OCI-LY1 (cell line): ENCODE measurements at regions not wholly inside any gene's neighbourhood (a gene's known extent, or its start where the extent isn't known, plus 50 kb on each side); places are given as distances from the start of the nearest gene placed in this dataset.

ENCODE experiments used
- H2AFZ ChIP-seq: fragments of 200-600 bp; sonication (generic), shearing (Covaris generic); 2 replicates; pipeline ENCODE4 v1.6.0; 2014; ENCODE audit warnings: antibody characterized with exemption, mild to moderate bottlenecking, low read length
- H3F3A ChIP-seq: fragments of 200-600 bp; sonication (generic), shearing (Covaris generic); 2 replicates; pipeline ENCODE4 v1.6.0; 2014; ENCODE audit warnings: mild to moderate bottlenecking, antibody characterized with exemption, low read length, moderate library complexity; ENCODE audit not compliant: insufficient read depth
- H3K27ac ChIP-seq: fragments of 200-600 bp; sonication (generic); 2 replicates; pipeline ENCODE4 v1.5.1; 2014; ENCODE audit warnings: low read length, mixed run types, mild to moderate bottlenecking, low read depth; ENCODE audit not compliant: poor library complexity, severe bottlenecking
- H3K27me3 ChIP-seq: fragments of 200-600 bp; sonication (generic); 2 replicates; pipeline ENCODE4 v1.6.0; 2014; ENCODE audit warnings: antibody characterized with exemption, mild to moderate bottlenecking, low read length, moderate library complexity; ENCODE audit not compliant: insufficient read depth
- H3K36me3 ChIP-seq: fragments of 200-600 bp; sonication (generic); 2 replicates; pipeline ENCODE4 v1.6.1; 2014; ENCODE audit warnings: mild to moderate bottlenecking, antibody characterized with exemption, low read length, moderate library complexity, mixed read lengths; ENCODE audit not compliant: insufficient read depth
- H3K4me1 ChIP-seq: fragments of 200-600 bp; sonication (generic); 2 replicates; pipeline ENCODE4 v1.5.1; 2014; ENCODE audit warnings: mild to moderate bottlenecking, low read length, moderate library complexity; ENCODE audit not compliant: insufficient read depth, severe bottlenecking
- H3K4me2 ChIP-seq: fragments of 200-600 bp; sonication (generic), shearing (Covaris generic); 2 replicates; pipeline ENCODE4 v1.6.1; 2014; ENCODE audit warnings: low read length
- H3K4me3 ChIP-seq: fragments of 200-600 bp; sonication (generic); 2 replicates; pipeline ENCODE4 v1.5.1; 2014; ENCODE audit warnings: low read length, low read depth, mild to moderate bottlenecking, mixed read lengths; ENCODE audit not compliant: poor library complexity, severe bottlenecking
- H3K79me2 ChIP-seq: fragments of 200-600 bp; shearing (Covaris generic); 2 replicates; pipeline ENCODE4 v1.6.1; 2016; ENCODE audit warnings: mixed run types, low read length, mixed read lengths; ENCODE audit not compliant: insufficient read depth
- H3K9ac ChIP-seq: fragments of 200-600 bp; sonication (generic), shearing (Covaris generic); 2 replicates; pipeline ENCODE4 v1.6.1; 2014; ENCODE audit warnings: mild to moderate bottlenecking, low read length, mixed read lengths
- H3K9me2 ChIP-seq: fragments of 200-600 bp; sonication (generic), shearing (Covaris generic); 2 replicates; pipeline ENCODE4 v1.6.1; 2014; ENCODE audit warnings: low read depth, mild to moderate bottlenecking, low read length, mixed read lengths
- H3K9me3 ChIP-seq: fragments of 200-600 bp; shearing (Covaris generic); 2 replicates; pipeline ENCODE4 v1.6.1; 2014; ENCODE audit warnings: low read length, mixed read lengths
- H4K20me1 ChIP-seq: fragments of 200-600 bp; sonication (generic), shearing (Covaris generic); 2 replicates; pipeline ENCODE4 v1.6.0; 2016; ENCODE audit warnings: mild to moderate bottlenecking, low read length; ENCODE audit not compliant: insufficient read depth
- EZH2 ChIP-seq: fragments of 200-600 bp; sonication (generic), shearing (Covaris generic); IDR thresholded peaks from 2 replicates; pipeline ENCODE4 v1.8.0; 2017; ENCODE audit warnings: borderline replicate concordance, mixed run types, mild to moderate bottlenecking, antibody characterized with exemption, low read length, moderate library complexity, mixed read lengths
- TF ChIP-seq, protein P1 (sequence below): fragments of 200-600 bp; sonication (generic), shearing (Covaris generic); IDR thresholded peaks from 2 replicates; pipeline ENCODE4 v1.5.1; 2017; ENCODE audit warnings: mild to moderate bottlenecking, antibody characterized with exemption, low read length, moderate library complexity, mixed read lengths

DNA sequence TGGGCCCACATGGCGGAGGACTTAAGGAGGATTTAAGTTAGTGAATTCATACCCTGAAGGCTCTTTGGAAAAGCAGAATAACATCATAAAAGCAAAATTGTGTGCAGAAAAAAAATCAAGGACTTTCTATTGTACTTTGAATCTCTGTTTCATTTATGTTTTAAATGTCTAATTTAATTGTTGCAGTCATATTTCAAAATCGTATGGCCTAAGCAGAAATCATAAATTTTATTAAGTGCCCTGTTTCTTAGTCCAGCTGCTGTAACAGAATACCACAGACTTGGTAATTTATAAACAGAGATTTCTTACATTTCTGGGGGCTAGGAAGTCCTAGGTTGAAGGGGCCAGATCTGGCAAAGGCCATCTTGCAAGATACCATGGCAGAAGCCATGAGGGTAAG lies 555.6 kb downstream of the LTN1 start:
- no peak overlapping the region for H3K4me2 ChIP-seq
- H3K4me1 ChIP-seq = no peaks in the 10 kb centered on the region
- H3K4me3 ChIP-seq = no peak overlapping the region
- no peaks in the 10 kb centered on the region for H3K36me3 ChIP-seq
- H3K9me2 ChIP-seq = no peaks in the 10 kb centered on the region
- H4K20me1 ChIP-seq = no peaks in the 10 kb centered on the region
- H3K27me3 ChIP-seq = no peaks in the 10 kb centered on the region
- no peaks in the 10 kb centered on the region for H3K9me3 ChIP-seq
- H2AFZ ChIP-seq = no peak overlapping the region
- H3K27ac ChIP-seq = no peak overlapping the region
- H3K79me2 ChIP-seq = no peaks in the 10 kb centered on the region
- H3K9ac ChIP-seq = no peak overlapping the region
- TF ChIP-seq, protein P1, sequence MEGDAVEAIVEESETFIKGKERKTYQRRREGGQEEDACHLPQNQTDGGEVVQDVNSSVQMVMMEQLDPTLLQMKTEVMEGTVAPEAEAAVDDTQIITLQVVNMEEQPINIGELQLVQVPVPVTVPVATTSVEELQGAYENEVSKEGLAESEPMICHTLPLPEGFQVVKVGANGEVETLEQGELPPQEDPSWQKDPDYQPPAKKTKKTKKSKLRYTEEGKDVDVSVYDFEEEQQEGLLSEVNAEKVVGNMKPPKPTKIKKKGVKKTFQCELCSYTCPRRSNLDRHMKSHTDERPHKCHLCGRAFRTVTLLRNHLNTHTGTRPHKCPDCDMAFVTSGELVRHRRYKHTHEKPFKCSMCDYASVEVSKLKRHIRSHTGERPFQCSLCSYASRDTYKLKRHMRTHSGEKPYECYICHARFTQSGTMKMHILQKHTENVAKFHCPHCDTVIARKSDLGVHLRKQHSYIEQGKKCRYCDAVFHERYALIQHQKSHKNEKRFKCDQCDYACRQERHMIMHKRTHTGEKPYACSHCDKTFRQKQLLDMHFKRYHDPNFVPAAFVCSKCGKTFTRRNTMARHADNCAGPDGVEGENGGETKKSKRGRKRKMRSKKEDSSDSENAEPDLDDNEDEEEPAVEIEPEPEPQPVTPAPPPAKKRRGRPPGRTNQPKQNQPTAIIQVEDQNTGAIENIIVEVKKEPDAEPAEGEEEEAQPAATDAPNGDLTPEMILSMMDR = no peak
- no peak for TF ChIP-seq EZH2
- H3F3A ChIP-seq = no peaks in the 10 kb centered on the region

DNA sequence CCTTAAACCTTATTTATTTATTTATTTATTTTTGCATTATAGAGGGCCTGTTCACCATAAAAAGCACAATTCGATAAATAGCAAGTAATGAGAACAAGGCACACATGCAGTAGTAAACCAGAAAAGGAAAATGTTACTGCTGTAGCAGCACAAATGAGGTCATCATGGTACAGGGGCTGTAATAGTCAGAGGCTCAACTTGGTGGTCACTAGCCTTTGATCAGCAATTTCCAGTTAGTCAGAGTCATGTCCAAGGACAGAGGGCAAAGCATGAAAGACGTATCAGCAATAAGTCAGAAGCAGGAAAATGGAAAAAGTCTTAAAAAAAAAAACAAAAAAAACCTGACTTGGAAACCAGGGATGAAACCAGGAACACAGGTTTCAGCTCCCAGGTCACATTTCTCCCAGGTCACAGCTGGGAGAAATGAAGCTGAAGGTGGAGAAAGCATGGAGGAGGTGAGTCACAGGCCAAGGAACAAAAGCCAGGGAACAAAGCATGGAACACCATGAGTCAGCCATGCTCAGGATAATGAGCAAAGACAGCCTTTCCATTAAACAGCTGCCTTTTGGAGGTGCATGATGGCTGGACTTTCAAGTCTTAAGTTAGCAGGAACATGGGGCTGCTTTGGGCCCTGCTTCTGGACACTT lies 556.3 kb downstream of the LTN1 start:
- no peak for TF ChIP-seq EZH2
- TF ChIP-seq, protein P1 = no peak

DNA sequence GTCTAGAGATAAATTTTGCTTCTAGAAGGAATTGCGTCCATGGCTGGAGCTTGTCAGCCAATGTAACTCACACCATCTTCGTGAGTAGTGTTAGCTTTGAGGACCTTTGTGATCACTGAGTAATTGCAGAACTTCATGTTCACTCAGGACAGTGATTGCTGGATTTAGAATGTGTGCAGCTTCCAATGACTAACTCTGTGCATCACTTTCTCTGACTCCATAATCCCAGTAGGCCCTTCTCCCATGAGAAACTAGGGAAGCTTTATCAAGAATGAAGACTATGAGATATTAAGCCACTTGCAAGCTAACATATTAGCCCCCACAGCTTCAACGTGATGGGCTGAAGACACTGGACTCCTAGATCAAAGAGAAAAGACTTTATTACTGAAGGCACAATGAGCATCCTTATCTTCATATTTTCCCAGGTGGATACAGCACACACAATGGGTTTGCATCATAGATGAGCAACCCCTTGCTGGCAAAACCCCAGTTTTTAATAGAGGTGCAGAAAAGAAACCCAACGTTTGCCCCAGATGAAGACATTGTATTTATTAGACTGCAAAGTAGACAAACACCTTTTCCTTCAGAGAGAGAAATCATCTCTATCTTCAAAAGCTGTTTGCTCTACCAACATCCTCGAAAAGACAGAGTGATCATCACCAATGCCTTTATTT lies 561.0 kb downstream of the LTN1 start:
- Histone ChIP-seq H3K4me1 (no peaks in the 10 kb centered on the region), H3K9me3 (no peaks in the 10 kb centered on the region), H3K36me3 (no peaks in the 10 kb centered on the region), H2AFZ (no peak overlapping the region), H3K4me3 (no peak overlapping the region), H3F3A (no peaks in the 10 kb centered on the region), H4K20me1 (no peaks in the 10 kb centered on the region), H3K9ac (no peak overlapping the region), H3K27me3 (no peaks in the 10 kb centered on the region), H3K27ac (no peak overlapping the region), H3K79me2 (no peaks in the 10 kb centered on the region), H3K4me2 (no peak overlapping the region), H3K9me2 (no peaks in the 10 kb centered on the region)
- TF ChIP-seq EZH2 = no peak
- TF ChIP-seq, protein P1 = no peak

More for the DNA sequence above, 556.3 kb downstream of the LTN1 start:
- no peaks in the 10 kb centered on the region for H3K9me3 ChIP-seq
- H3K9ac ChIP-seq = no peak overlapping the region
- no peaks in the 10 kb centered on the region for H3K36me3 ChIP-seq
- no peaks in the 10 kb centered on the region for H3K4me1 ChIP-seq
- H3K27ac ChIP-seq = no peak overlapping the region
- no peak overlapping the region for H3K4me2 ChIP-seq
- H4K20me1 ChIP-seq = no peaks in the 10 kb centered on the region
- H3K79me2 ChIP-seq = no peaks in the 10 kb centered on the region
- no peak overlapping the region for H3K4me3 ChIP-seq
- H3K9me2 ChIP-seq = no peaks in the 10 kb centered on the region
- H2AFZ ChIP-seq = no peak overlapping the region
- H3K27me3 ChIP-seq = no peaks in the 10 kb centered on the region
- no peaks in the 10 kb centered on the region for H3F3A ChIP-seq
